Caco-2 (cell line): ENCODE measurements at regions not wholly inside any gene's neighbourhood (a gene's known extent, or its start where the extent isn't known, plus 50 kb on each side); places are given as distances from the start of the nearest gene placed in this dataset.
A peak's percentile ranks its signal among the peaks of the same experiment; 100 is the strongest.

ENCODE experiments used
- BruUV-seq: library from RNA; stranded (reverse); fragments of 400-500 nt; replicated peaks from 2 replicates; lab custom pipeline; 2021; lab: Mats Ljungman, UMichigan
- CTCF ChIA-PET: fragments of 300-600 bp; sonication (Branson Sonifier 250); formaldehyde crosslinking; loops from one replicate; lab custom pipeline; 2022; ENCODE audit warnings: antibody characterized with exemption; lab: Charles Lee
- POLR2A ChIA-PET: fragments of 300-600 bp; sonication (Branson Sonifier 250); formaldehyde crosslinking; loops from one replicate; lab custom pipeline; 2022; ENCODE audit warnings: antibody characterized with exemption; lab: Charles Lee
- DNase-seq, 2 experiments: peaks; one replicate each; pipeline versions ENCODE4 v3.0.0 to v3.0.0-alpha.2; 2020 to 2022
- H3K27me3 ChIP-seq: replicated peaks from 2 replicates; pipeline ENCODE4 v1.6.0; 2011; ENCODE audit warnings: low read length; ENCODE audit not compliant: control insufficient read depth, insufficient read depth
- H3K36me3 ChIP-seq: 2 replicates; pipeline ENCODE4 v1.5.1; 2011; ENCODE audit warnings: low read length; ENCODE audit not compliant: control insufficient read depth, insufficient read depth
- H3K4me1 ChIP-seq: fragments of 250-450 bp; sonication (Bioruptor Pico); 2 replicates; pipeline ENCODE4 v1.5.1; 2020; ENCODE audit warnings: mild to moderate bottlenecking
- H3K4me3 ChIP-seq: 2 replicates; pipeline ENCODE4 v1.5.1; 2011; ENCODE audit warnings: low read depth, mild to moderate bottlenecking, control low read depth, low read length
- H3K9me3 ChIP-seq: fragments of 250-450 bp; sonication (Bioruptor Pico); 2 replicates; pipeline ENCODE4 v1.5.1; 2020; ENCODE audit warnings: mild to moderate bottlenecking, moderate library complexity
- H3K27ac Mint-ChIP-seq: one replicate; pipeline ENCODE4 v1.8.0; 2022; ENCODE audit warnings: mixed read lengths; ENCODE audit not compliant: unreplicated experiment
- H3K27me3 Mint-ChIP-seq: one replicate; pipeline ENCODE4 v1.8.0; 2022; ENCODE audit warnings: mixed read lengths; ENCODE audit not compliant: insufficient read depth, unreplicated experiment
- H3K36me3 Mint-ChIP-seq: one replicate; pipeline ENCODE4 v1.8.0; 2022; ENCODE audit warnings: mild to moderate bottlenecking, mixed read lengths; ENCODE audit not compliant: insufficient read depth, unreplicated experiment
- H3K4me1 Mint-ChIP-seq: one replicate; pipeline ENCODE4 v1.8.0; 2022; ENCODE audit warnings: low read depth, mixed read lengths; ENCODE audit not compliant: unreplicated experiment
- H3K4me3 Mint-ChIP-seq: one replicate; pipeline ENCODE4 v1.8.0; 2022; ENCODE audit warnings: mild to moderate bottlenecking, moderate library complexity, mixed read lengths; ENCODE audit not compliant: unreplicated experiment
- H3K9me3 Mint-ChIP-seq: one replicate; pipeline ENCODE4 v1.8.0; 2022; ENCODE audit warnings: mixed read lengths; ENCODE audit not compliant: unreplicated experiment
- intact Hi-C: fragments of 100-400 bp; cut with micrococcal nuclease; formaldehyde crosslinking; loops from one replicate; pipeline ENCODE4 v1.10.0; 2022; ENCODE audit not compliant: unreplicated experiment
- TF ChIP-seq, protein P1 (sequence below), 2 experiments: fragments of 200-600 bp in 1 of 2; IDR thresholded peaks; 1 replicate in 1 of 2; 2 replicates in 1 of 2; pipeline versions ENCODE4 v1.5.1 to v1.8.0; 2011 to 2022; ENCODE audit warnings: antibody characterized with exemption in 1 of 2, control low read depth in 1 of 2, inconsistent platforms in 1 of 2, low read depth in 1 of 2, low read length in 1 of 2, mild to moderate bottlenecking in 1 of 2, moderate library complexity in 1 of 2; ENCODE audit not compliant: insufficient read depth in 1 of 2, severe bottlenecking in 1 of 2, unreplicated experiment in 1 of 2

DNA sequence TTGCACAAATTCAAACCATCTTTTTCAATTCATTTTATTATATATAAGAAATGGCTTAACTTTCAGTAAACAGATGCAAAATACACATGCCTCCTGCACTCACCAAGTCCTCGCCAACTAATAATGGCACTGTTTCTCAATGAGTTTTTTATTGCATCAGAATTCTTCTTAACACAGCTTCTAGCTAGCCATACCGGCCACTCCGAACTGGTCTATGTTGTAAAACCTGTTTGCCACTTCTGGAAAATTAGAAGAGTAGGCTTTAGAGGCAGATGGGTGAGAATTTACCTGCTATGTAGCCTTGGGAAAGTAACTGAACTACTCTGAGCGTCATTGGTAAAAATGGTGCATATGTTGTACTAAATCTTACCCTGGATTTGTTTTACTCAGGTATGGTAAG is 100.6 kb upstream of the LHCGR start:
- Histone ChIP-seq H3K4me1 (no peaks in the 10 kb centered on the region), H3K4me3 (no peak overlapping the region), H3K36me3 (no peaks in the 10 kb centered on the region), H3K27me3 (no peaks in the 10 kb centered on the region), H3K9me3 (no peaks in the 10 kb centered on the region)
- no peaks in the 10 kb centered on the region for H3K4me1 Mint-ChIP-seq
- no peaks in the 10 kb centered on the region for H3K36me3 Mint-ChIP-seq
- no peak overlapping the region for H3K4me3 Mint-ChIP-seq
- intact Hi-C loops = loop anchor here (10.0 kb wide), 1 partner anchor 251 kb away; no protein-coding TSS in a partner anchor
- H3K9me3 Mint-ChIP-seq = no peaks in the 10 kb centered on the region
- no peak overlapping the region for H3K27ac Mint-ChIP-seq
- POLR2A ChIA-PET = no interaction called here
- peaks cover 16% of the 10 kb centered on the region for H3K27me3 Mint-ChIP-seq
- TF ChIP-seq, protein P1, sequence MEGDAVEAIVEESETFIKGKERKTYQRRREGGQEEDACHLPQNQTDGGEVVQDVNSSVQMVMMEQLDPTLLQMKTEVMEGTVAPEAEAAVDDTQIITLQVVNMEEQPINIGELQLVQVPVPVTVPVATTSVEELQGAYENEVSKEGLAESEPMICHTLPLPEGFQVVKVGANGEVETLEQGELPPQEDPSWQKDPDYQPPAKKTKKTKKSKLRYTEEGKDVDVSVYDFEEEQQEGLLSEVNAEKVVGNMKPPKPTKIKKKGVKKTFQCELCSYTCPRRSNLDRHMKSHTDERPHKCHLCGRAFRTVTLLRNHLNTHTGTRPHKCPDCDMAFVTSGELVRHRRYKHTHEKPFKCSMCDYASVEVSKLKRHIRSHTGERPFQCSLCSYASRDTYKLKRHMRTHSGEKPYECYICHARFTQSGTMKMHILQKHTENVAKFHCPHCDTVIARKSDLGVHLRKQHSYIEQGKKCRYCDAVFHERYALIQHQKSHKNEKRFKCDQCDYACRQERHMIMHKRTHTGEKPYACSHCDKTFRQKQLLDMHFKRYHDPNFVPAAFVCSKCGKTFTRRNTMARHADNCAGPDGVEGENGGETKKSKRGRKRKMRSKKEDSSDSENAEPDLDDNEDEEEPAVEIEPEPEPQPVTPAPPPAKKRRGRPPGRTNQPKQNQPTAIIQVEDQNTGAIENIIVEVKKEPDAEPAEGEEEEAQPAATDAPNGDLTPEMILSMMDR (IDR thresholded peaks at IDR 0.05; ENCODE audit: insufficient read depth in 1 of 2, low read depth in 1 of 2, low read length in 1 of 2, severe bottlenecking in 1 of 2, unreplicated experiment in 1 of 2) = no peak
- BruUV-seq = no TSS peak
- DNase-seq = peak in 1 of 2 experiments; percentile 5
- CTCF ChIA-PET = no interaction called here

DNA sequence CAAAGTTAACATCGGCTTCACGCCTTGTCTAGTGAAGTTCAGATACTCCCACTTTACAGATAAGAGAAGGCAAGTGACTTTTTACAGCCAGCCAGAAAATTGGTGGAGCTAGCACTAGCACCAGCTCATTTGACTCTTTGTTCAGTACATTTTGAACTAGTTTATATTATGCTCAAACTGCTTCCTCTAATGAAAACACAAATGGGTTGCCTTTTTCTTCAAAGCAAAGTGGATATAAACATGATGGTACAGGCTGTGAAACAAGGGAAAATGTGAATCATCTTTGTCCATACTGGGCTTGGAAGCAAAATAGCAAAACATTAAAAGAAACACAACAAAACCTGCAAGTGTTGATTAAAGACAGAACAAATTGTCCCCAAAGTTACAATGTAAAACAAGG is 99.6 kb upstream of the LHCGR start:
- H3K27me3 Mint-ChIP-seq = peaks cover 13% of the 10 kb centered on the region
- no peaks in the 10 kb centered on the region for H3K27me3 ChIP-seq
- no peak overlapping the region for H3K4me3 ChIP-seq
- H3K9me3 ChIP-seq = no peaks in the 10 kb centered on the region
- no peak overlapping the region for H3K27ac Mint-ChIP-seq
- intact Hi-C loops = loop anchor here (10.0 kb wide), 1 partner anchor 250 kb away; no protein-coding TSS in a partner anchor
- no TSS peak for BruUV-seq
- H3K4me3 Mint-ChIP-seq = no peak overlapping the region
- DNase-seq = no peak
- no peaks in the 10 kb centered on the region for H3K4me1 ChIP-seq
- ChIA-PET POLR2A (no interaction called here), CTCF (no interaction called here)
- no peaks in the 10 kb centered on the region for H3K36me3 ChIP-seq
- no peaks in the 10 kb centered on the region for H3K9me3 Mint-ChIP-seq
- H3K36me3 Mint-ChIP-seq = no peaks in the 10 kb centered on the region
- H3K4me1 Mint-ChIP-seq = no peaks in the 10 kb centered on the region
- TF ChIP-seq, protein P1 (IDR thresholded peaks at IDR 0.05; ENCODE audit: insufficient read depth in 1 of 2, low read depth in 1 of 2, low read length in 1 of 2, severe bottlenecking in 1 of 2, unreplicated experiment in 1 of 2) = no peak

GRCh38 chr2:48854681-48855080 is 99.2 kb upstream of the LHCGR start:
- H3K4me1 Mint-ChIP-seq = no peaks in the 10 kb centered on the region
- H3K4me3 Mint-ChIP-seq = no peak overlapping the region
- ChIA-PET CTCF (no interaction called here), POLR2A (no interaction called here)
- H3K27me3 ChIP-seq = no peaks in the 10 kb centered on the region
- no peaks in the 10 kb centered on the region for H3K36me3 Mint-ChIP-seq
- no peak overlapping the region for H3K4me3 ChIP-seq
- no peaks in the 10 kb centered on the region for H3K9me3 Mint-ChIP-seq
- no TSS peak for BruUV-seq
- peaks cover 13% of the 10 kb centered on the region for H3K27me3 Mint-ChIP-seq
- H3K27ac Mint-ChIP-seq = no peak overlapping the region
- H3K36me3 ChIP-seq = no peaks in the 10 kb centered on the region
- H3K9me3 ChIP-seq = no peaks in the 10 kb centered on the region
- TF ChIP-seq, protein P1 (IDR thresholded peaks at IDR 0.05; ENCODE audit: insufficient read depth in 1 of 2, low read depth in 1 of 2, low read length in 1 of 2, severe bottlenecking in 1 of 2, unreplicated experiment in 1 of 2) = no peak
- no peak for DNase-seq
- intact Hi-C loops = loop anchor here (10.0 kb wide), 1 partner anchor 250 kb away; no protein-coding TSS in a partner anchor
- no peaks in the 10 kb centered on the region for H3K4me1 ChIP-seq
